ENCODE measurements at regions not wholly inside any gene's neighbourhood (a gene's known extent, or its start where the extent isn't known, plus 50 kb on each side); places are given as distances from the start of the nearest gene placed in this dataset.

DNA sequence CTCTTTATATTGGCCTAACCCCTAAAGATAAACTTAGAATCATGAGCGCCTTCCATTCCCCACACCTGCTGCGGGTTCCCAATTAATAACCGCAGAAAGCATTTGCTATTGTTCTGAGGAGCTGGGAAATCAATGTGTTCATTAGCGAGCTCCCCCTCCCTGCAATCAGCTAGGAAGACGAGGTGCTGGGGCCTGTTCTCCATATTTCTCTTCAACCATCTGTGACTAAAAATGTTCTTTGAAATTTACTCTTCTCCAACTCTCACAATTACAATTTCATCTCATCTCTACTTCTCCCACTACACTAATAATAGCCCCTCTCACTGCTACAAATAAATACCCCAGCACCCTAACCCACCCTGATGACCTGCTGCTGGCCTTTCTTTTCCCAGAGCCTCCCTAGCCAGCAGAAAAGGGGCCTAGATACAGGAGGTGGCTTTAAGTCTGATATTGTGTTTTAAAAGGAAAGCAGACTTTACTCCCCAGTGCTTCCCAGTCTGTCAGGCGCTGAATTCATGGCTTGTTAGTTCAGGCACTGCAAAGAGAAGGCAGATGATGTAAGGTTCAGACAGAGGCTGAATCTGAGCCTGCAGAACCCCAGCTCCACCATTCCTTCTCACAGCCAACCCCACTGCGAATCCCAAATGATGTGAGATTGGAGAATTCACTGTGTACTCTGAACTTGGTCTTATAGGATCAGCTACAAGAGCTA, 477.5 kb upstream of the DAB1 start:
- Histone ChIP-seq H3K36me3 (ENCODE audit: control insufficient read depth, low read depth, low read length) (no peaks in the 10 kb centered on the region), H3K9me3 (ENCODE audit: control insufficient read depth, low read depth, low read length) (no peaks in the 10 kb centered on the region), H3K27me3 (ENCODE audit: control insufficient read depth, insufficient read depth, low read length) (no peaks in the 10 kb centered on the region), H3K4me1 (ENCODE audit: control insufficient read depth, low read depth, low read length) (peaks cover 5% of the 10 kb centered on the region), H3K27ac (ENCODE audit: low read length) (no peak overlapping the region), H3K4me3 (ENCODE audit: low read length) (no peak overlapping the region), H3K9ac (ENCODE audit: low read length) (no peak overlapping the region)

DNA sequence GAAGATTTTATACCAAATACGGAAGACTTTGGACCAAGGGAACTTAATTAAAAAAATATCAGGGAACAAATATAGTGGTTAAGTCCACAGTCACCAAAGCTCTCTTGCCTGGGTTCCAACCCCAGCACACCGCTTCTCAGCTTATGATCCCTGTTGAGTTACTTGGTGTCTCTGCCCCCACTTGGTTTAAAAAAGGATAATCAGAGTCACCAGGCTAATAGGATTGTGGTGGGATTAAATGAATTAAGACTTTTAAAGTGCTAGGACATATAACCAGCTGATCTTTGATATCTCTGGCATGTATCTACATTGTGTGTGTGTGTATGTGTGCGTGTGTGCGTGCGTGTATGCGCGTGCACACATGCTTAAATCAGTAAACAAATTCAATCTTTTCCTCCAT, 474.7 kb upstream of the DAB1 start:
- H3K27me3 ChIP-seq (ENCODE audit: control insufficient read depth, insufficient read depth, low read length): no peaks in the 10 kb centered on the region
- H3K27ac ChIP-seq (ENCODE audit: low read length): no peak overlapping the region
- H3K4me3 ChIP-seq (ENCODE audit: low read length): no peak overlapping the region
- peaks cover 17% of the 10 kb centered on the region for H3K4me1 ChIP-seq (ENCODE audit: control insufficient read depth, low read depth, low read length)
- no peaks in the 10 kb centered on the region for H3K36me3 ChIP-seq (ENCODE audit: control insufficient read depth, low read depth, low read length)
- no peak overlapping the region for H3K9ac ChIP-seq (ENCODE audit: low read length)
- no peaks in the 10 kb centered on the region for H3K9me3 ChIP-seq (ENCODE audit: control insufficient read depth, low read depth, low read length)

DNA sequence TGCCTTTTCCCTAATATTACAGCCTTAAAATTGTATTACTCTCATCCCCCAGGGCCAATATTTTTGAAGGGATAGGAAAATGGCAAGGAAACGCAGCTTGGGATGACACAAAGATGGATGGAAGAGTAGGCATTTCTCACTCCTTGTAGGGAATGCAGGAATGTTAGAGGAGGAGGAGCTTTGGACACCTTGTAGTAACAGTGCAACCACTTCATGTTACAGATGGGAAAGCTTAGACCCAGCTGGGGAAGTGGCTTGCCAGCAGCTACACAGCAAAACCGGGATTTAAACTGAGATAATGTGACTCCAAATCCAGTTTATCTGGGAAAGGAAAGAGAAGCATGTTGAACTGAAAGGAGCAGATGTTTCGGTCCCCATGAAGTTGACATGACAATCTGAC, 473.7 kb upstream of the DAB1 start:
- no peaks in the 10 kb centered on the region for H3K9me3 ChIP-seq (ENCODE audit: control insufficient read depth, low read depth, low read length)

DNA sequence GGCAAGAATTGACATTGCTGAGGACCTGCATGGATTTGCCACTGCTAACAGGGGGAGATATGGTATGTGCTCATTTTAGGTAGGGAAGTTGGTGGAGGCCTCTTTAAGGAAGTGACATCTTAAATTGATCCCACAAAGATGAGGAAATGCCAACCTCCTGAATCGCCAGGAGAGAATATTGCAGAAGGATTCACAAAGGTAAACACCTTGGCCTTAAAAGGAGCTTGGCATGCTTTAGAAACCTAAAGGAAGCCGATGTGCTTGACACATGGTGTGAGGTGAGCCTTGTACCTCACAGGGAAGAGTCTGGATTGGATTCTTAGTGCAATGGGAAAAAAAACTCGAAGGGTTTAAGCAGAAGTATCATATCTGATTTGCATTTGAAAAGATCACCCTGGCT, 470.5 kb upstream of the DAB1 start:
- H3K4me3 ChIP-seq (ENCODE audit: low read length): no peak overlapping the region
- no peaks in the 10 kb centered on the region for H3K9me3 ChIP-seq (ENCODE audit: control insufficient read depth, low read depth, low read length)
- H3K27me3 ChIP-seq (ENCODE audit: control insufficient read depth, insufficient read depth, low read length): no peaks in the 10 kb centered on the region
- no peaks in the 10 kb centered on the region for H3K36me3 ChIP-seq (ENCODE audit: control insufficient read depth, low read depth, low read length)
- no peak overlapping the region for H3K27ac ChIP-seq (ENCODE audit: low read length)
- H3K4me1 ChIP-seq (ENCODE audit: control insufficient read depth, low read depth, low read length): peaks cover 17% of the 10 kb centered on the region
- H3K9ac ChIP-seq (ENCODE audit: low read length): no peak overlapping the region

More for the DNA sequence above, 473.7 kb upstream of the DAB1 start:
- Histone ChIP-seq H3K4me1 (ENCODE audit: control insufficient read depth, low read depth, low read length) (peaks cover 17% of the 10 kb centered on the region), H3K27me3 (ENCODE audit: control insufficient read depth, insufficient read depth, low read length) (no peaks in the 10 kb centered on the region), H3K9ac (ENCODE audit: low read length) (no peak overlapping the region), H3K27ac (ENCODE audit: low read length) (no peak overlapping the region), H3K36me3 (ENCODE audit: control insufficient read depth, low read depth, low read length) (no peaks in the 10 kb centered on the region), H3K4me3 (ENCODE audit: low read length) (no peak overlapping the region)

DNA sequence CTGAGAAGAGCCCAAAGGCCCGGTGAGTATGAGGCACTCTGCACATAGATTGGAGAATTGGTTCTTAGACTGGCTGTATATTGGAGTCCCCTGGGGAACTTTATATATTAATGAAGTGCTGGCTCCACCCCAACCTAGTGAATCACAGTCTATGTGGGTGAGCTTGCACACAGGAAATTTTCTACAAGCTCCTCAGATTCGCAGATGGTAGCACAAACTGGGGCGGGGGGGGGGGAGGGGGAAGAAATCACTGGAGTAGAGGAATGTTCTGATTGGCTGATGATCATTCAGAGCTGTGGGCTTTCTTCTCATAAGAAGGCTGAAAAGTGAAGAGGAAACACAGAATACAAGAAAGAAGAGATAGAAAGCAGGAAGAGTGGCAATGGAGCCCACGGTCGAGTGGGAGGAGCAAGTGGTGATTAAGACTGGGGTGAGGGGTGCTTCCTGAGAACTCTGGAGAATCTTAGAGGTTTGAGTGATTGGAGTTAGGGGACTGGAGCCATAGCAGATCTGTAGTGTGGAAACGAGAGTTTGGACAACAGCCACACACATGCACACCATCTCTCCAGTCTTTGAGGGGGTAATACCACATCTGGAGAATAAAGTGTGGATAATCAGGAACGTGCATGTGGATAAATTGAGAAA, 465.9 kb upstream of the DAB1 start:
- Histone ChIP-seq H3K4me3 (ENCODE audit: low read length) (no peak overlapping the region), H3K27me3 (ENCODE audit: control insufficient read depth, insufficient read depth, low read length) (no peaks in the 10 kb centered on the region), H3K27ac (ENCODE audit: low read length) (no peak overlapping the region)

DNA sequence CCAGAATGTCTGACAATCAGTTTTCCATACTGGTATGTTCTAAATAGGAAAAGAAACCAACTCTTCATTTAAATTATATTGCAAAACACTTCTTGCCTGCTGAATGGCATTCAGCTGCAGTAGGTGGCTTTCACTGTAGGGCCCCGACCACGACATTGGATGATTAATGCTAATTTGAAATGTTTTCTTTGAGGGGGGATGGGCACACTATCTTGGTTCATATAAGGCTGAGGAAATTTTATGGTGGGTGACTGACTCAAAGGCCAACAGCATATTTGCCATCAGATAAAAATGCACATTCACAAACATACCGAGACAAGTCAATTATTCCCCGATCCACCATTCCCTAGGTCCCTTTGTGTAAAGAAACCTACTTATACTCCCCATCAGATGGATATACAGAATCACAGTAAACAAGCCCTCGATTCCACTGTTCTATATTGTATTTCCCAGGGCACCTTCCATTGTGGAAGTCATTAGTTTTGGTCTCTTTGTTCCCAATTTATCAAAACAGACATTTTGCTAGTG, 464.2 kb upstream of the DAB1 start:
- Histone ChIP-seq H3K36me3 (ENCODE audit: control insufficient read depth, low read depth, low read length) (no peaks in the 10 kb centered on the region), H3K27me3 (ENCODE audit: control insufficient read depth, insufficient read depth, low read length) (no peaks in the 10 kb centered on the region)

More for the DNA sequence above, 465.9 kb upstream of the DAB1 start:
- Histone ChIP-seq H3K9me3 (ENCODE audit: control insufficient read depth, low read depth, low read length) (no peaks in the 10 kb centered on the region), H3K36me3 (ENCODE audit: control insufficient read depth, low read depth, low read length) (no peaks in the 10 kb centered on the region), H3K4me1 (ENCODE audit: control insufficient read depth, low read depth, low read length) (peaks cover 8% of the 10 kb centered on the region), H3K9ac (ENCODE audit: low read length) (no peak overlapping the region)

DNA sequence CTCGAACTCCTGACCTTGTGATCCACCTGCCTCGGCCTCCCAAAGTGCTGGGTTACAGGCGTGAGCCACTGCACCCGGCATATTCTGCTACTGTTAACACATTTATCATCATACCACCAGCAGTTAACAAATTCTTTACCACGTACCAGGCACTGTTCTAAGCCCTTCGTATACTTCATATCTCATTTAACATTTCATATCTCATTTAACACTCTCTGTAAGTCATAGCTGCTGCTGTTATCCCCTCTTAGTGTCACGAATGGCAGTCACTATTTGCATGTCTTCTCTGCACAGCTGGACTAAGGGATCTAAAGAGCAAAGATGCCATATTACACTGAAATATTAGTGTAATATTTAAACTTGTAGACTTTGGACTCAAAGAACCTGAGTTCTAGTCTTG, 462.5 kb upstream of the DAB1 start:
- Histone ChIP-seq H3K4me1 (ENCODE audit: control insufficient read depth, low read depth, low read length) (no peaks in the 10 kb centered on the region), H3K27me3 (ENCODE audit: control insufficient read depth, insufficient read depth, low read length) (no peaks in the 10 kb centered on the region), H3K4me3 (ENCODE audit: low read length) (no peak overlapping the region), H3K9ac (ENCODE audit: low read length) (no peak overlapping the region), H3K9me3 (ENCODE audit: control insufficient read depth, low read depth, low read length) (no peaks in the 10 kb centered on the region), H3K27ac (ENCODE audit: low read length) (no peak overlapping the region), H3K36me3 (ENCODE audit: control insufficient read depth, low read depth, low read length) (no peaks in the 10 kb centered on the region)

More for the DNA sequence above, 464.2 kb upstream of the DAB1 start:
- no peak overlapping the region for H3K27ac ChIP-seq (ENCODE audit: low read length)
- no peaks in the 10 kb centered on the region for H3K9me3 ChIP-seq (ENCODE audit: control insufficient read depth, low read depth, low read length)
- H3K4me3 ChIP-seq (ENCODE audit: low read length): no peak overlapping the region
- H3K9ac ChIP-seq (ENCODE audit: low read length): no peak overlapping the region
- H3K4me1 ChIP-seq (ENCODE audit: control insufficient read depth, low read depth, low read length): no peaks in the 10 kb centered on the region

DNA sequence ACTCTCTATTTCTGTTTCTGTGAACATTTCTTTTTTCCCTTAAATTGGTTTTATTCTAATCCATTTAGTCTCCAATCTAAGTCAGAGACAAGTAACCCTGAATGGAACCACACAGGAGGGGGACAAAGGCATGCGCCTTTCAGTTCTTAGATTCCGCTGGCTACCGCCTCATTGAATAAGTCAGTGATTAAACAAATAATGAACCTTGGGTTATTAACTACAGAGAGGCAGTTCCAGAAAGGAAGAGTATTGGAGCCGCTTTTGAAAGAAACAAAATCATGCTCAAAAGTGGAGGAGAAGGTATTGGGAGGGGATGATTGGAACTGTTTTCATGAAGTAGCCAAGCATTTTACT, 459.8 kb upstream of the DAB1 start:
- Histone ChIP-seq H3K27ac (ENCODE audit: low read length) (no peak overlapping the region), H3K9me3 (ENCODE audit: control insufficient read depth, low read depth, low read length) (no peaks in the 10 kb centered on the region), H3K9ac (ENCODE audit: low read length) (no peak overlapping the region), H3K27me3 (ENCODE audit: control insufficient read depth, insufficient read depth, low read length) (no peaks in the 10 kb centered on the region), H3K36me3 (ENCODE audit: control insufficient read depth, low read depth, low read length) (no peaks in the 10 kb centered on the region), H3K4me3 (ENCODE audit: low read length) (no peak overlapping the region), H3K4me1 (ENCODE audit: control insufficient read depth, low read depth, low read length) (no peaks in the 10 kb centered on the region)

DNA sequence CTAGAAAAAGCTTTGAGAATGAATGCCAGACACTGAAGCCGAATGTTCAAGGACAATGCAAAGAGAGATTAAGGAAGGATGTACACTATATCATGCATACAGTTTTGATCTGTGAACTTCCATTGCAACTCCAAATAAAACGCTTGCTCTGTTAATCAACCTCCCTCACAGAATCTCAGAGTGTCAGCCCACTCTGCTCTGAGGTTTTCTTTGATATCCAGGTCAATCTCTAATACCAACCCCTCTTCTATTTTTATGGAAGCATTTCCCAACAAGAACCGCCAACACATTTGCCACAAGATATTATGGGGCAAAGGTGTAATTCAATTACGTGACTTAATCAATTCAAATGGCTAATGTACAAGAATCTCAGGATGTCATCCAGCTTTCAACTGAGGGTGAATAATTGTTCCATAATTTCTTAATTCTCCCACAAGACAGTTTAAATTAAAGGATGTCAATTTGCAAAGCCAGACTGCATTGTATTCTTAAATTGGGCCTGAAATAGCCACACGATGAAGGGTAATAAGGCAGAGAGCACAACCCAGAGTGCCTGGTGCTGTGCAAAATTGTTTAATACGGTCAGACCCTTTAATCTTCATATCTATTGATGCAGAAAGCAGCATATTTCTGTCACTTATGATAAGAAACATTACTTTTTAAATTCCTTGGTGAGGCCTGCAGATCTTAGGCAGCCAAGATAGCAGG, 459.2 kb upstream of the DAB1 start:
- Histone ChIP-seq H3K27ac (ENCODE audit: low read length) (no peak overlapping the region), H3K4me1 (ENCODE audit: control insufficient read depth, low read depth, low read length) (no peaks in the 10 kb centered on the region), H3K9me3 (ENCODE audit: control insufficient read depth, low read depth, low read length) (no peaks in the 10 kb centered on the region), H3K36me3 (ENCODE audit: control insufficient read depth, low read depth, low read length) (no peaks in the 10 kb centered on the region), H3K4me3 (ENCODE audit: low read length) (no peak overlapping the region), H3K9ac (ENCODE audit: low read length) (no peak overlapping the region), H3K27me3 (ENCODE audit: control insufficient read depth, insufficient read depth, low read length) (no peaks in the 10 kb centered on the region)

DNA sequence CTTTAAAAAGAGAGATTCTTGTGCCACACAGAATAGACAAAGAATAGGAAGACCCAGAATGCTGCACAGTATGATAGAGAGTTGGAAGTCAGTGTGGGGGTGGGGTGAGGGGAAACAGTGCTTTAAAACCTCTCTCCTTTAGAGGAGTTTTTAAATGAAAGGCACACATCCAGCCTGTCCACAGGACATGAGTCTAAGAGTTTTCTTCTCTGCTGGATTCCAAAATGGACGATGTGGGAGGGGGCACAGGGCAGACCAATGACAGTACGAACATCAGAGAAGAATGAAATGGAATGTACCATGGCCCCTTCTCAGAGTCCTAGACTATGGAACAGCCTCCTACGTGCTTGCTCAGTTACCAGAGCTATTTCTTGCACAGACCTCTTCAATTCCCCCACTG, 458.2 kb upstream of the DAB1 start:
- H3K9me3 ChIP-seq (ENCODE audit: control insufficient read depth, low read depth, low read length): no peaks in the 10 kb centered on the region
- H3K27me3 ChIP-seq (ENCODE audit: control insufficient read depth, insufficient read depth, low read length): no peaks in the 10 kb centered on the region
- no peak overlapping the region for H3K4me3 ChIP-seq (ENCODE audit: low read length)
- H3K36me3 ChIP-seq (ENCODE audit: control insufficient read depth, low read depth, low read length): no peaks in the 10 kb centered on the region
- H3K4me1 ChIP-seq (ENCODE audit: control insufficient read depth, low read depth, low read length): no peaks in the 10 kb centered on the region
- no peak overlapping the region for H3K9ac ChIP-seq (ENCODE audit: low read length)
- H3K27ac ChIP-seq (ENCODE audit: low read length): no peak overlapping the region

DNA sequence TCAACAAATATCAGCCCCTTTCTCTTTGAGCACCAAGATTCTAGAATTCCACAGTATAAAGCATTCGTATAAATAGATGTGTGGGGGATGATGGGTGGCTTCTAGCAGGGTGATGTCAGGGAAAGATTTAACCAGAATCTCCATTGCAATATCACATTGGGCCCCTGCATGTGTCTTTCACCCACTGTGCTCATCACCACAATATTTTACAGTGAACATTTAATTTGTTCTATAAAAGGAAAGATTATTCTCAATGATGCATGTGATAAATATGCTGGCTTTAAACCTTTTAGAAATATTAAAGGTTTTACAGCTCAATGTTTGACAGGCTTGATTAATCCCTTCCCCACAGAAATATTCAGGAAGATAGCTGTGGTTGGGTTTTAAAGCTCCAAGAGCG, 457.8 kb upstream of the DAB1 start:
- no peak overlapping the region for H3K27ac ChIP-seq (ENCODE audit: low read length)
- no peaks in the 10 kb centered on the region for H3K36me3 ChIP-seq (ENCODE audit: control insufficient read depth, low read depth, low read length)
- H3K4me1 ChIP-seq (ENCODE audit: control insufficient read depth, low read depth, low read length): no peaks in the 10 kb centered on the region
- no peaks in the 10 kb centered on the region for H3K27me3 ChIP-seq (ENCODE audit: control insufficient read depth, insufficient read depth, low read length)
- H3K9ac ChIP-seq (ENCODE audit: low read length): no peak overlapping the region
- no peak overlapping the region for H3K4me3 ChIP-seq (ENCODE audit: low read length)
- H3K9me3 ChIP-seq (ENCODE audit: control insufficient read depth, low read depth, low read length): no peaks in the 10 kb centered on the region
